ENCODE measurements at regions not wholly inside any gene's neighbourhood (a gene's known extent, or its start where the extent isn't known, plus 50 kb on each side); places are given as distances from the start of the nearest gene placed in this dataset.

- H3K27me3 Mint-ChIP-seq (ENCODE audit: insufficient read depth, low read depth, poor library complexity), result peaks cover 2% of the 10 kb centered on the region
- Histone ChIP-seq H4K20me1 (replicated peaks; ENCODE audit: insufficient read depth) (no peaks in the 10 kb centered on the region), H2AFZ (no peak overlapping the region), H3K36me3 (ENCODE audit: insufficient read depth) (no peaks in the 10 kb centered on the region), H3F3A (replicated peaks; ENCODE audit: low read depth) (no peaks in the 10 kb centered on the region), H3K27me3 (ENCODE audit: insufficient read depth) (no peaks in the 10 kb centered on the region), H3K79me2 (replicated peaks; ENCODE audit: insufficient read depth) (no peaks in the 10 kb centered on the region), H3K9me2 (ENCODE audit: insufficient read depth) (0 out of 2 replicates have a peak, but pooled peaks cover 5% of the 10 kb centered on the region), H3K4me3 (no peak overlapping the region), H3K4me1 (ENCODE audit: insufficient read depth) (no peaks in the 10 kb centered on the region), H3K27ac (ENCODE audit: low read depth) (no peak overlapping the region), H3K4me2 (no peak overlapping the region)
- peaks cover 19% of the 10 kb centered on the region for H3K9me3 Mint-ChIP-seq
- no peak overlapping the region for H3K27ac Mint-ChIP-seq
- H3K36me3 Mint-ChIP-seq (ENCODE audit: low read depth), result peaks cover 8% of the 10 kb centered on the region; the same call in 1 of the 3 replicates
- ATAC-seq (no peak), DNase-seq (ENCODE audit: low spot score) (no peak)
- TF ChIP-seq, protein P1, sequence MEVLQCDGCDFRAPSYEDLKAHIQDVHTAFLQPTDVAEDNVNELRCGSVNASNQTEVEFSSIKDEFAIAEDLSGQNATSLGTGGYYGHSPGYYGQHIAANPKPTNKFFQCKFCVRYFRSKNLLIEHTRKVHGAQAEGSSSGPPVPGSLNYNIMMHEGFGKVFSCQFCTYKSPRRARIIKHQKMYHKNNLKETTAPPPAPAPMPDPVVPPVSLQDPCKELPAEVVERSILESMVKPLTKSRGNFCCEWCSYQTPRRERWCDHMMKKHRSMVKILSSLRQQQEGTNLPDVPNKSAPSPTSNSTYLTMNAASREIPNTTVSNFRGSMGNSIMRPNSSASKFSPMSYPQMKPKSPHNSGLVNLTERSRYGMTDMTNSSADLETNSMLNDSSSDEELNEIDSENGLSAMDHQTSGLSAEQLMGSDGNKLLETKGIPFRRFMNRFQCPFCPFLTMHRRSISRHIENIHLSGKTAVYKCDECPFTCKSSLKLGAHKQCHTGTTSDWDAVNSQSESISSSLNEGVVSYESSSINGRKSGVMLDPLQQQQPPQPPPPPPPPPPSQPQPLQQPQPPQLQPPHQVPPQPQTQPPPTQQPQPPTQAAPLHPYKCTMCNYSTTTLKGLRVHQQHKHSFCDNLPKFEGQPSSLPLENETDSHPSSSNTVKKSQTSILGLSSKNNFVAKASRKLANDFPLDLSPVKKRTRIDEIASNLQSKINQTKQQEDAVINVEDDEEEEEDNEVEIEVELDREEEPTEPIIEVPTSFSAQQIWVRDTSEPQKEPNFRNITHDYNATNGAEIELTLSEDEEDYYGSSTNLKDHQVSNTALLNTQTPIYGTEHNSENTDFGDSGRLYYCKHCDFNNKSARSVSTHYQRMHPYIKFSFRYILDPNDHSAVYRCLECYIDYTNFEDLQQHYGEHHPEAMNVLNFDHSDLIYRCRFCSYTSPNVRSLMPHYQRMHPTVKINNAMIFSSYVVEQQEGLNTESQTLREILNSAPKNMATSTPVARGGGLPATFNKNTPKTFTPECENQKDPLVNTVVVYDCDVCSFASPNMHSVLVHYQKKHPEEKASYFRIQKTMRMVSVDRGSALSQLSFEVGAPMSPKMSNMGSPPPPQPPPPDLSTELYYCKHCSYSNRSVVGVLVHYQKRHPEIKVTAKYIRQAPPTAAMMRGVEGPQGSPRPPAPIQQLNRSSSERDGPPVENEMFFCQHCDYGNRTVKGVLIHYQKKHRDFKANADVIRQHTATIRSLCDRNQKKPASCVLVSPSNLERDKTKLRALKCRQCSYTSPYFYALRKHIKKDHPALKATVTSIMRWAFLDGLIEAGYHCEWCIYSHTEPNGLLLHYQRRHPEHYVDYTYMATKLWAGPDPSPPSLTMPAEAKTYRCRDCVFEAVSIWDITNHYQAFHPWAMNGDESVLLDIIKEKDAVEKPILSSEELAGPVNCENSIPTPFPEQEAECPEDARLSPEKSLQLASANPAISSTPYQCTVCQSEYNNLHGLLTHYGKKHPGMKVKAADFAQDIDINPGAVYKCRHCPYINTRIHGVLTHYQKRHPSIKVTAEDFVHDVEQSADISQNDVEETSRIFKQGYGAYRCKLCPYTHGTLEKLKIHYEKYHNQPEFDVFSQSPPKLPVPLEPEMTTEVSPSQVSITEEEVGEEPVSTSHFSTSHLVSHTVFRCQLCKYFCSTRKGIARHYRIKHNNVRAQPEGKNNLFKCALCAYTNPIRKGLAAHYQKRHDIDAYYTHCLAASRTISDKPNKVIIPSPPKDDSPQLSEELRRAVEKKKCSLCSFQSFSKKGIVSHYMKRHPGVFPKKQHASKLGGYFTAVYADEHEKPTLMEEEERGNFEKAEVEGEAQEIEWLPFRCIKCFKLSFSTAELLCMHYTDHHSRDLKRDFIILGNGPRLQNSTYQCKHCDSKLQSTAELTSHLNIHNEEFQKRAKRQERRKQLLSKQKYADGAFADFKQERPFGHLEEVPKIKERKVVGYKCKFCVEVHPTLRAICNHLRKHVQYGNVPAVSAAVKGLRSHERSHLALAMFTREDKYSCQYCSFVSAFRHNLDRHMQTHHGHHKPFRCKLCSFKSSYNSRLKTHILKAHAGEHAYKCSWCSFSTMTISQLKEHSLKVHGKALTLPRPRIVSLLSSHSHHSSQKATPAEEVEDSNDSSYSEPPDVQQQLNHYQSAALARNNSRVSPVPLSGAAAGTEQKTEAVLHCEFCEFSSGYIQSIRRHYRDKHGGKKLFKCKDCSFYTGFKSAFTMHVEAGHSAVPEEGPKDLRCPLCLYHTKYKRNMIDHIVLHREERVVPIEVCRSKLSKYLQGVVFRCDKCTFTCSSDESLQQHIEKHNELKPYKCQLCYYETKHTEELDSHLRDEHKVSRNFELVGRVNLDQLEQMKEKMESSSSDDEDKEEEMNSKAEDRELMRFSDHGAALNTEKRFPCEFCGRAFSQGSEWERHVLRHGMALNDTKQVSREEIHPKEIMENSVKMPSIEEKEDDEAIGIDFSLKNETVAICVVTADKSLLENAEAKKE (CRISPR knock-in tag; IDR thresholded peaks at IDR 0.05), result no peak
- TF ChIP-seq CREB1 (CRISPR knock-in tag; IDR thresholded peaks at IDR 0.05; ENCODE audit: low read depth) (no peak), ETS1 (IDR thresholded peaks at IDR 0.05) (no peak), REST (IDR thresholded peaks at IDR 0.05; ENCODE audit: unreplicated experiment) (no peak), JUNB (IDR thresholded peaks at IDR 0.05; ENCODE audit: unreplicated experiment) (no peak), NANOG (IDR thresholded peaks at IDR 0.05; ENCODE audit: borderline replicate concordance) (no peak), STAT1 (IDR thresholded peaks at IDR 0.05; ENCODE audit: unreplicated experiment) (no peak), ZNF331 (CRISPR knock-in tag; IDR thresholded peaks at IDR 0.05; ENCODE audit: low read depth) (no peak), EZH2 (IDR thresholded peaks at IDR 0.05; ENCODE audit: low read depth, unreplicated experiment) (no peak), ZNF114 (CRISPR knock-in tag; IDR thresholded peaks at IDR 0.05) (no peak), POLR2AphosphoS5 (IDR thresholded peaks at IDR 0.05; ENCODE audit: low read depth) (no peak), EZH2phosphoT487 (IDR thresholded peaks at IDR 0.05; ENCODE audit: unreplicated experiment) (no peak)
- TF ChIP-seq, protein P2, sequence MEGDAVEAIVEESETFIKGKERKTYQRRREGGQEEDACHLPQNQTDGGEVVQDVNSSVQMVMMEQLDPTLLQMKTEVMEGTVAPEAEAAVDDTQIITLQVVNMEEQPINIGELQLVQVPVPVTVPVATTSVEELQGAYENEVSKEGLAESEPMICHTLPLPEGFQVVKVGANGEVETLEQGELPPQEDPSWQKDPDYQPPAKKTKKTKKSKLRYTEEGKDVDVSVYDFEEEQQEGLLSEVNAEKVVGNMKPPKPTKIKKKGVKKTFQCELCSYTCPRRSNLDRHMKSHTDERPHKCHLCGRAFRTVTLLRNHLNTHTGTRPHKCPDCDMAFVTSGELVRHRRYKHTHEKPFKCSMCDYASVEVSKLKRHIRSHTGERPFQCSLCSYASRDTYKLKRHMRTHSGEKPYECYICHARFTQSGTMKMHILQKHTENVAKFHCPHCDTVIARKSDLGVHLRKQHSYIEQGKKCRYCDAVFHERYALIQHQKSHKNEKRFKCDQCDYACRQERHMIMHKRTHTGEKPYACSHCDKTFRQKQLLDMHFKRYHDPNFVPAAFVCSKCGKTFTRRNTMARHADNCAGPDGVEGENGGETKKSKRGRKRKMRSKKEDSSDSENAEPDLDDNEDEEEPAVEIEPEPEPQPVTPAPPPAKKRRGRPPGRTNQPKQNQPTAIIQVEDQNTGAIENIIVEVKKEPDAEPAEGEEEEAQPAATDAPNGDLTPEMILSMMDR (conservative IDR thresholded peaks at IDR 0.05; ENCODE audit: low read depth in 2 of 2), result no peak
- no peaks in the 10 kb centered on the region for H3K4me1 Mint-ChIP-seq
- no peak overlapping the region for H3K4me3 Mint-ChIP-seq
Measured at GRCh38 chr5:54854883-54855581, 130.4 kb downstream of the ESM1 start.

Measured in GM23338 (cell line).